Testis (tissue), 2 donors: ENCODE measurements at regions not wholly inside any gene's neighbourhood (a gene's known extent, or its start where the extent isn't known, plus 50 kb on each side); places are given as distances from the start of the nearest gene placed in this dataset.

Experiments used
- DNase-seq: peaks from one replicate; pipeline ENCODE4 v3.0.0-alpha.2; 2019
- H3K27ac ChIP-seq, 2 donors: fragments of 200-600 bp; sonication (generic); one replicate each; pipeline ENCODE4 v1.5.1; 2019
- H3K27me3 ChIP-seq: fragments of 200-600 bp; sonication (generic); one replicate; pipeline ENCODE4 v1.5.1; 2019
- H3K36me3 ChIP-seq: fragments of 200-600 bp; sonication (generic); one replicate; pipeline ENCODE4 v1.5.1; 2017; ENCODE audit warnings: low read depth; ENCODE audit errors: missing control alignments
- H3K4me1 ChIP-seq: fragments of 200-600 bp; sonication (generic); one replicate; pipeline ENCODE4 v1.5.1; 2019
- H3K4me3 ChIP-seq, 2 donors: fragments of 200-600 bp; sonication (generic); one replicate each; pipeline ENCODE4 v1.5.1; 2017 to 2019
- H3K9me3 ChIP-seq: fragments of 200-600 bp; sonication (generic); one replicate; pipeline ENCODE4 v1.5.1; 2017
- CTCF ChIP-seq, 3 experiments: fragments of 450-650 bp in 2 of 3; fragments of 200-600 bp in 1 of 3; sonication (generic) in 1 of 3; IDR thresholded peaks; one replicate each; pipeline ENCODE4 v1.5.1; 2016 to 2019; ENCODE audit warnings: antibody characterized with exemption in 3 of 3, mild to moderate bottlenecking in 2 of 3, moderate library complexity in 1 of 3
- POLR2A ChIP-seq: fragments of 450-650 bp; IDR thresholded peaks from one replicate; pipeline ENCODE4 v1.6.1; 2017; ENCODE audit warnings: antibody characterized with exemption, mild to moderate bottlenecking, moderate library complexity
- WGBS, 2 donors: methylation state at CpG; one replicate each; pipeline ENCODE4 v1.1.5; 2018; 5-methylcytosine and 5-hydroxymethylcytosine counted together
- intact Hi-C: fragments of 100-400 bp; cut with DNase I; formaldehyde crosslinking; loops from one replicate; pipeline ENCODE4 v1.15.1; 2023; ENCODE audit warnings: low total_unique reads

GRCh38 chr4:123924536-123924935 is 527.9 kb downstream of the SPRY1 start:
- no peak for TF ChIP-seq POLR2A
- no peak for TF ChIP-seq CTCF (IDR thresholded peaks at IDR 0.05)
- H3K36me3 ChIP-seq: no peaks in the 10 kb centered on the region
- intact Hi-C loops: no loop called here
- no peaks in the 10 kb centered on the region for H3K9me3 ChIP-seq
- H3K27me3 ChIP-seq: no peaks in the 10 kb centered on the region
- no peaks in the 10 kb centered on the region for H3K4me1 ChIP-seq
- H3K4me3 ChIP-seq: no peak overlapping the region
- WGBS, 2 donors: 75 to 77% methylated on average over 3 of the region's 3 CpGs
- no peak overlapping the region for H3K27ac ChIP-seq
- DNase-seq: no peak

GRCh38 chr4:123929565-123929964 is 533.0 kb downstream of the SPRY1 start:
- H3K27ac ChIP-seq: no peak overlapping the region
- intact Hi-C loops: no loop called here
- no peaks in the 10 kb centered on the region for H3K27me3 ChIP-seq
- H3K4me3 ChIP-seq: no peak overlapping the region
- H3K36me3 ChIP-seq: no peaks in the 10 kb centered on the region
- H3K4me1 ChIP-seq: no peaks in the 10 kb centered on the region
- no peak for DNase-seq
- no peaks in the 10 kb centered on the region for H3K9me3 ChIP-seq
- WGBS, 2 donors: 68 to 72% methylated on average over 1 of the region's 1 CpG
- TF ChIP-seq POLR2A (no peak), CTCF (IDR thresholded peaks at IDR 0.05) (no peak)

GRCh38 chr4:123930996-123931395 is 534.4 kb downstream of the SPRY1 start:
- H3K4me3 ChIP-seq: no peak overlapping the region
- H3K27ac ChIP-seq: no peak overlapping the region
- no peaks in the 10 kb centered on the region for H3K9me3 ChIP-seq
- DNase-seq: no peak
- intact Hi-C loops: no loop called here
- 63 to 69% methylated on average over 1 of the region's 1 CpG for WGBS, 2 donors
- no peaks in the 10 kb centered on the region for H3K4me1 ChIP-seq
- no peaks in the 10 kb centered on the region for H3K36me3 ChIP-seq
- no peaks in the 10 kb centered on the region for H3K27me3 ChIP-seq
- TF ChIP-seq CTCF (IDR thresholded peaks at IDR 0.05) (no peak), POLR2A (no peak)

- DNase-seq: no peak
- 79 to 81% methylated on average over 2 of the region's 2 CpGs for WGBS, 2 donors
Observed at GRCh38 chr4:123934096-123934495, 537.5 kb downstream of the SPRY1 start.

More at GRCh38 chr4:123934096-123934495, 537.5 kb downstream of the SPRY1 start:
- H3K27ac ChIP-seq: no peak overlapping the region
- intact Hi-C loops: no loop called here
- H3K4me1 ChIP-seq: no peaks in the 10 kb centered on the region
- no peak overlapping the region for H3K4me3 ChIP-seq
- H3K36me3 ChIP-seq: no peaks in the 10 kb centered on the region
- H3K27me3 ChIP-seq: no peaks in the 10 kb centered on the region
- H3K9me3 ChIP-seq: no peaks in the 10 kb centered on the region
- no peak for TF ChIP-seq CTCF (IDR thresholded peaks at IDR 0.05)
- TF ChIP-seq POLR2A: no peak
